Endothelial cell of umbilical vein (primary cell): ENCODE measurements at regions not wholly inside any gene's neighbourhood (a gene's known extent, or its start where the extent isn't known, plus 50 kb on each side); places are given as distances from the start of the nearest gene placed in this dataset.

Source experiments
- BruUV-seq: library from RNA; stranded (reverse); fragments of 400-500 nt; replicated peaks from 2 replicates; lab custom pipeline; 2021; lab: Mats Ljungman, UMichigan
- CTCF ChIA-PET: fragments of 300-600, 350-600 bp; sonication (Branson Sonifier 250); formaldehyde crosslinking; loops from one replicate; lab custom pipeline; 2021; ENCODE audit warnings: antibody characterized with exemption, inconsistent platforms; lab: Charles Lee
- POLR2A ChIA-PET: fragments of 300-600, 350-600 bp; sonication (Branson Sonifier 250); formaldehyde crosslinking; loops from one replicate; lab custom pipeline; 2021; ENCODE audit warnings: antibody characterized with exemption, inconsistent platforms; lab: Charles Lee
- DNase-seq: peaks from one replicate; pipeline ENCODE4 v3.0.0-alpha.2; 2011; ENCODE audit warnings: low read depth, low spot score
- FAIRE-seq: peaks from 2 replicates; lab custom pipeline; 2011; peaks lifted over from hg19 to GRCh38; lab: Jason Lieb, UNC
- H2AFZ ChIP-seq: 2 replicates; pipeline ENCODE4 v1.6.0; 2012; ENCODE audit warnings: low read depth, low read length, control low read depth, inconsistent platforms
- H3K27ac ChIP-seq: 2 replicates; pipeline ENCODE4 v1.5.1; 2011; ENCODE audit warnings: low read depth, mild to moderate bottlenecking, control low read depth, low read length, moderate library complexity; ENCODE audit not compliant: insufficient read depth
- H3K27me3 ChIP-seq, 2 experiments: 2 replicates each; pipeline versions ENCODE4 v1.6.0 to v1.6.1; 2011; ENCODE audit warnings: low read length in 2 of 2, mixed read lengths in 1 of 2; ENCODE audit not compliant: control insufficient read depth in 2 of 2, insufficient read depth in 2 of 2
- H3K36me3 ChIP-seq, 2 experiments: 2 replicates in 1 of 2; 3 replicates in 1 of 2; pipeline ENCODE4 v1.5.1; 2011; ENCODE audit warnings: low read length in 2 of 2, mild to moderate bottlenecking in 1 of 2, moderate library complexity in 1 of 2; ENCODE audit not compliant: control insufficient read depth in 2 of 2, insufficient read depth in 2 of 2; ENCODE audit errors: extremely low read depth in 1 of 2
- H3K4me1 ChIP-seq: 3 replicates; pipeline ENCODE4 v1.5.1; 2011; ENCODE audit warnings: mild to moderate bottlenecking, low read length; ENCODE audit not compliant: control insufficient read depth, insufficient read depth; ENCODE audit errors: extremely low read depth
- H3K4me2 ChIP-seq: 2 replicates; pipeline ENCODE4 v1.6.1; 2011; ENCODE audit warnings: low read length, control low read depth, mixed read lengths; ENCODE audit not compliant: insufficient read depth
- H3K4me3 ChIP-seq, 3 experiments: fragments of 200-600 bp in 1 of 3; sonication (generic), shearing (Covaris generic) in 1 of 3; replicated peaks in 1 of 3; 2 replicates each; pipeline ENCODE4 v1.5.1; 2011 to 2016; ENCODE audit warnings: control low read depth in 3 of 3, low read length in 3 of 3, mild to moderate bottlenecking in 2 of 3, inconsistent platforms in 1 of 3, low read depth in 1 of 3, moderate library complexity in 1 of 3; ENCODE audit not compliant: insufficient read depth in 1 of 3
- H3K79me2 ChIP-seq: 2 replicates; pipeline ENCODE4 v1.6.0; 2012; ENCODE audit warnings: low read length, inconsistent platforms; ENCODE audit not compliant: control insufficient read depth, insufficient read depth
- H3K9ac ChIP-seq: replicated peaks from 2 replicates; pipeline ENCODE3; 2011; ENCODE audit warnings: low read length, control low read depth; ENCODE audit not compliant: insufficient read depth; ENCODE audit errors: extremely low read depth
- H3K9me1 ChIP-seq: replicated peaks from 3 replicates; pipeline ENCODE4 v1.6.0; 2011; ENCODE audit warnings: mild to moderate bottlenecking, low read length; ENCODE audit not compliant: control insufficient read depth, insufficient read depth; ENCODE audit errors: extremely low read depth
- H3K9me3 ChIP-seq: replicated peaks from 2 replicates; pipeline ENCODE4 v1.5.1; 2012; ENCODE audit warnings: low read length, inconsistent platforms; ENCODE audit not compliant: control insufficient read depth, insufficient read depth
- H4K20me1 ChIP-seq: replicated peaks from 2 replicates; pipeline ENCODE3; 2011; ENCODE audit warnings: mild to moderate bottlenecking, low read length; ENCODE audit not compliant: control insufficient read depth, insufficient read depth; ENCODE audit errors: extremely low read depth
- CTCF ChIP-seq, 2 donors: IDR thresholded peaks; 1 replicate in 1 of 2; 2 replicates in 1 of 2; pipeline ENCODE4 v1.5.1; 2011; ENCODE audit warnings: low read length in 2 of 2, mild to moderate bottlenecking in 2 of 2, moderate library complexity in 2 of 2, control low read depth in 1 of 2, inconsistent platforms in 1 of 2, low read depth in 1 of 2; ENCODE audit not compliant: insufficient read depth in 1 of 2; ENCODE audit errors: extremely low read depth in 1 of 2
- EZH2 ChIP-seq: IDR thresholded peaks from 2 replicates; pipeline ENCODE4 v1.6.1; 2012; ENCODE audit warnings: borderline replicate concordance, low read depth, mild to moderate bottlenecking, moderate library complexity, low read length, inconsistent platforms; ENCODE audit not compliant: severe bottlenecking
- FOS ChIP-seq: IDR thresholded peaks from 2 replicates; pipeline ENCODE4 v1.6.1; 2011; ENCODE audit warnings: mild to moderate bottlenecking, low read length, moderate library complexity, borderline replicate concordance; ENCODE audit not compliant: insufficient read depth
- GATA2 ChIP-seq: IDR thresholded peaks from 2 replicates; pipeline ENCODE4 v1.7.0; 2011; ENCODE audit warnings: low read depth, mild to moderate bottlenecking, moderate library complexity, mixed read lengths, low read length; ENCODE audit not compliant: insufficient read length, insufficient read depth
- JUN ChIP-seq: IDR thresholded peaks from 2 replicates; pipeline ENCODE4 v1.6.1; 2011; ENCODE audit warnings: borderline replicate concordance, low read depth; ENCODE audit not compliant: insufficient read length, insufficient read depth
- MAX ChIP-seq: IDR thresholded peaks from 2 replicates; pipeline ENCODE4 v1.6.1; 2011; ENCODE audit not compliant: insufficient read depth, insufficient read length
- MYC ChIP-seq: IDR thresholded peaks from one replicate; pipeline ENCODE4 v1.6.1; 2011; ENCODE audit warnings: mild to moderate bottlenecking, low read depth, low read length
- POLR2A ChIP-seq: IDR thresholded peaks from 2 replicates; pipeline ENCODE4 v1.6.1; 2012; ENCODE audit warnings: low read depth, mild to moderate bottlenecking, control low read depth, low read length
- POLR2AphosphoS5 ChIP-seq: IDR thresholded peaks from 2 replicates; pipeline ENCODE4 v1.6.1; 2012; ENCODE audit warnings: low read depth, mild to moderate bottlenecking, control low read depth, low read length, moderate library complexity; ENCODE audit not compliant: insufficient read depth
- dilution Hi-C: fragments of 300-500 bp; cut with MboI; formaldehyde crosslinking; loops from one replicate; pipeline ENCODE4 v1.15.0; 2019; ENCODE audit warnings: low sequenced_read_pairs; ENCODE audit not compliant: extremely low pct_ligation_motif_present
- intact Hi-C: fragments of 100-400 bp; cut with micrococcal nuclease; formaldehyde crosslinking; loops from one replicate; pipeline ENCODE4 v1.10.0; 2022

- intact Hi-C loops, result no loop called here
- Histone ChIP-seq H3K9me3 (no peaks in the 10 kb centered on the region), H3K79me2 (no peaks in the 10 kb centered on the region), H3K27me3 (no peaks in the 10 kb centered on the region), H3K36me3 (no peaks in the 10 kb centered on the region), H3K27ac (no peak overlapping the region), H3K9me1 (no peaks in the 10 kb centered on the region), H4K20me1 (no peaks in the 10 kb centered on the region), H3K4me1 (no peaks in the 10 kb centered on the region), H3K4me2 (no peak overlapping the region), H2AFZ (no peak overlapping the region), H3K4me3 (no peak overlapping the region), H3K9ac (no peak overlapping the region)
- BruUV-seq, result no TSS peak
- no peak for TF ChIP-seq MYC
- TF ChIP-seq MAX, result no peak
- no peak for TF ChIP-seq POLR2AphosphoS5
- TF ChIP-seq GATA2, result no peak
- TF ChIP-seq CTCF (IDR thresholded peaks at IDR 0.05; ENCODE audit: extremely low read depth in 1 of 2, insufficient read depth in 1 of 2, low read depth in 1 of 2, low read length in 2 of 2), result no peak
- TF ChIP-seq POLR2A, result no peak
- TF ChIP-seq EZH2, result no peak
- TF ChIP-seq JUN, result no peak
- TF ChIP-seq FOS, result no peak
- dilution Hi-C loops, result no loop called here
- DNase-seq, result no peak
- ChIA-PET CTCF (no interaction called here), POLR2A (no interaction called here)
- FAIRE-seq, result no peak
Observed at GRCh38 chr1:56216218-56216617, 363.1 kb downstream of the PLPP3 start.
